Fibroblast of peridontal ligament (primary cell): ENCODE measurements at regions not wholly inside any gene's neighbourhood (a gene's known extent, or its start where the extent isn't known, plus 50 kb on each side); places are given as distances from the start of the nearest gene placed in this dataset.
"Not testable (repeated sequence)": the region's sequence is repeated elsewhere in the genome, so short reads cannot be mapped to it uniquely, and the experiment has no call there.

Source experiments
- DNase-seq: peaks from one replicate; pipeline ENCODE4 v3.0.0-alpha.2; 2010; ENCODE audit errors: extremely low read depth

DNA sequence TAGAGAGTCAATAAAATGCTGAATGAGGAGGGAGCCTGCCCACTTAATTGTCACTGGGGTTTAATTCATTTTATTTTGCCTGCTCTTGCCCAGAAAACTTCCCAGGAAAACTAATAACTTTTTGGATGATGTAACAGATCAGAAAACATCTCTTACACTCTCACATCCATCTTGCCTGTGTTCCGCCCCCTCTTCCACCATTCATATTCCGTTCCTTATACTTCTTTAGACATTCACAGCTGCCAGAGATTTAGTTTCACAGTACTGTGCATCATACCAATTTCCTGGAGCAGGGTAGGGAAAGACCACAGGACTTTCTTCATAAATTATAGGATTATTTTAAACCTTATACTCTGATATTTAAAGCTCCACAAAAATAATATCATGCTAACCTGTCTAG lies 776.1 kb upstream of the SOX11 start:
- DNase-seq = no peak

DNA sequence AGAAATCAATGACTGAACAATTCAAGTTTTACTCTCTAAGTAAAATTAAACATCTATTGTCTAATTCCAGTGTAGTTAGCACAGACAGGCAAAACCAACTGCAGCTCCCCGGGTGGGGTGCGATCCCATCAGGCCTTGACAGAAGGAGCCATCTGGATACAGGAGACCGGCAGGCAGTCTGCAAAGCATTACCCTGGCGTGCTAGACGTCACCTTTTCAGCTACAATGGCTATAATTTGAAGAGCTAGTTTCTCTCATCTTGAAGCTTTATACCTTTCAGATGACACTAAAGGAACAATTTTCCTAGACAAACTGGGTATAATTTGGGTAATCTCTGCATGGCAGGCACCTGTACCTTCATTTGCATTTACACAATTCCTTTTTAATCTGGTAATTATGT lies 761.5 kb upstream of the SOX11 start:
- DNase-seq = no peak

DNA sequence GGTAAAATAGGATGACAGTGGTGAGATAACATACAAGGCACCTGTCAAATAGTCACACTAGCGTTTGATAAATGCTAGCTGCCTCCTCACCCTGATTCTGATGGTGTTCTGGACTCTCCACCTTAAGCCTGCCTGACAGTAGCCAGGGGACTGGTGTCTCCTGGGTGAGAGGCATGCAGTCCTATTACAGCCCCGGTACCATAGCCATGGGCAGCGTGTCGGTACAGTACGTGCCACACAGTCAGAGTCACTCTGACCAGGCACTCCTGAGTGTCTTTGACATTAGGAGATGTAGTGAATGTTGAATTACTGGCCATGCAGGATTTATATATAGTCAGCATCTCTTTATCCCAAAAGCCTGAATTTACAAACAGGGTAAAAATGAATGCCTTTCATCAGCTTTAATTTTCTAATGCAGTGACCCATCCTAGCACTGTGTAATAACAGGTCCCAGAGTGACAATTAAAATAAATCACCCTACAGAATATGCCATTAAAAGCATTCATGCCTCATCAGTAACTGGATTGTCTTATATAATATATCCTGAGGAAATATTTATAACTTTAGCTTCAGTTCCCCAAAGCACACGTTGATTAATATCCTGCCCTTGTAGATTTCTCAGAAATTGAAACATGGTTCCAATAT lies 760.3 kb upstream of the SOX11 start:
- no peak for DNase-seq

DNA sequence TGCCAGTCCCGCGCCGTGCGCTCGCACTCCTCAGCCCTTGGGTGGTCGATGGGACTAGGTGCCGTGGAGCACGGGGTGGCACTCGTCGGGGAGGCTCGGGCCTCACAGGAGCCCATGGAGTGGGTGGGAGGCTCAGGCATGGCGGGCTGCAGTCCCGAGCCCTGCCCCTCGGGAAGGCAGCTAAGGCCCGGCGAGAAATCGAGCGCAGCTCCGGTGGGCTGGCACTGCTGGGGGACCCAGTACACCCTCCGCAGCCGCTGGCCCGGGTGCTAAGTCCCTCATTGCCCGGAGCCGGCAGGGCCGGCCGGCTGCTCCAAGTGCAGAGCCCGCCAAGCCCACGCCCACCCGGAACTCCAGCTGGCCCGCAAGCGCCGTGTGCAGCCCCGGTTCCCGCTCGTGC lies 756.9 kb upstream of the SOX11 start:
- DNase-seq = not testable (repeated sequence)

DNA sequence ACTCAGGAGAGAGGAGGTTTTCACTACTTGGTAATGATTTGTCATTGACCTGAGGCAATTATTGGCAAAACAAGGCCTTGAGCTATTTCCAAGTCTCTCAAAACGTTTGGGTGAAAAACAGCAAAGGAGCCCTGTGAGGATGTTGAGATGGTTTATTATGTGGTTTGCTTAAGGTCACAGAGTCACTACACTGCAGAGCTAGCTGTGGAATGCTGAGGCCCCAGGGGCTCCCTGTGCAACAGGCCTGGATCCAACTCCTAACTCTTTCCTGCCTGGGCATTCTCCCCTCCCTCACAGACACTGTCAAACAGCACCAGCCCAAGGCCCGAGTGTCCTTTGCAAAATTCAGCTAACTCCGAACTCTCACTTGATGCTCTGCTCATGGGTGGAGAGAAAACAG lies 754.6 kb upstream of the SOX11 start:
- no peak for DNase-seq

DNA sequence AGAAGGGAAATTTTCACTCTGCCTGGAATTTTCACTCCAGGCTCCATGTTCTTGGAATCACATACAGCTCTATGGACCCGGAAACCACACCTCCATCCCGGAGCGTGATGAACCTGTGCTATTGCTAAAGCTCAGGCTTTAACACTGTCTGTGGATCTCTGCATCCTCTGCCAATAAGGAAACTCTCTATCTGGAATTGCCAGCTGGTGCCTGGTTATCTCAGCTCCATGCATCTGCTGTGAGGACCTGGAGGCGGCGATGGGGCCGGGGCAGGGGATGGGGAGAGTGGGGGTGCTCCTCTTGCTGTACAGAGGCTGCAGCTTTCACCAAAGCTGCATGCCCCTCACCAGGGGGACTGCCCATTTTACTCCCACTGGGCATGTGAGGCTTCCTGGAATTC lies 754.0 kb upstream of the SOX11 start:
- no peak for DNase-seq

GRCh38 chr2:4942441-4942840 lies 749.7 kb upstream of the SOX11 start:
- no peak for DNase-seq

DNA sequence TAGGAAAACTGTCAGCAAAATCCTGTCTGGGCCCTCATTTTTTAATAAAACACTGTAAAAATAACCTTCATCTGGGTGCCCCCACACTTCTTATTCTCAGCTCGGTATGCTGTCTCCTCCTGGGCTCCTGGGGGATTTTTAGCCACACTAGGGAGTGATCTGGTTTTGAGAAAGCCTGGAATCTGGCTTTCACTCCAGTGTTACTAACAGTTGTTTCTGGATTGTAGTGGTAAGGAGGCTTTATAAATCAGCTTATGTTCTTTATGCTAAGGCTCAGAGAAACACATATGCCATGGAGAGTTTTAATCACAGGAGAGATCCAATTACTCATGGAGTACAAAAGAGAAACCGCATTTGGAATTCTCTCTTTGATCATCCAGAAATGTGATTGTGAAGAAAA lies 744.3 kb upstream of the SOX11 start:
- no peak for DNase-seq

GRCh38 chr2:4951368-4951767 lies 740.8 kb upstream of the SOX11 start:
- no peak for DNase-seq

GRCh38 chr2:4959219-4959618 lies 733.0 kb upstream of the SOX11 start:
- DNase-seq = no peak

DNA sequence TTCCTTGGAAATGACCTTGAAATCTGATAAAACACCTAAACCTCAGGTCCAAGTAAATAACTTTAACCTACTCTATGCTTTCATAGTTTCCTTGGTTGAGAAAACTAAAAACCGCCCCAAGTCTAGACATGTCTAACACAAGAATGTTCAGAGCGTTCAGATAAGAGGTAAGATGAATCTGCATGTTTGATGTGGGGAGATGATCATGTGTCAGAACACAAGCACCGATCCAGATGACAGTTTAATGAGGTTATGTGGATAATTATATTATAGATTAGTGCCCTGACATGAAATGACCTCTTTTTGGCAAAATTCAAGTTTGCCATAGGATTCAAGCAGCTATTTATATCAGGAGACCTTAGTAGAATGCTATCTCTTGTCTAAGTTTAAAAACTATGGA lies 729.8 kb upstream of the SOX11 start:
- DNase-seq = no peak

GRCh38 chr2:4963106-4963505 lies 729.1 kb upstream of the SOX11 start:
- DNase-seq = no peak

DNA sequence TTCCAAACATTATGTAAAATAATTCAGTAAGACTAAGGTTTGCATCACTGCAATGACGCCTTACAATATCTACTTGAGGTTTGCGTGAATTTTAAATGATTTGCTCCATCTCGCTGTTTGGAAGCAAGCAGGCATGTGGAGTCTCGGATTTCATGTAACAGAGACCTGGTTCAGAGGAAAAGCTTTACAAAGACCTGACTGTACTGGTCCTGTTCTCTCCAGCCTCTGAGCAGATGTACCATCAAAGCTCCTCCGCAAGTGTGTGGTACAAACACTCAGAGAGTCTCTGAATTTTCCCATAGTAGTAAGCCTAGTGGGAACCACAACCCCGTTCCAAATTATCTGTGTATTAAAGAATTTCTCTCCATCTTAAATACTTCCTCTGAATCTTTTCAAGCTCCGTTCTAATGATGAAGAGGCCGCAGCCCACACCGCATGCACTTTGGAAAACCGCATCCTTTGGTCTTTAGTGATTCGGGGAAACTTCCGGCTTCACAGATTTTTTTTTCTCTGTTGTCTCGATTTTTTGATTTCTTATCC lies 728.1 kb upstream of the SOX11 start:
- no peak for DNase-seq

GRCh38 chr2:4964579-4964978 lies 727.6 kb upstream of the SOX11 start:
- DNase-seq = no peak

GRCh38 chr2:4965556-4966320 lies 726.4 kb upstream of the SOX11 start:
- DNase-seq = no peak

- DNase-seq = no peak
Measured at GRCh38 chr2:4967206-4967605, 725.0 kb upstream of the SOX11 start.

DNA sequence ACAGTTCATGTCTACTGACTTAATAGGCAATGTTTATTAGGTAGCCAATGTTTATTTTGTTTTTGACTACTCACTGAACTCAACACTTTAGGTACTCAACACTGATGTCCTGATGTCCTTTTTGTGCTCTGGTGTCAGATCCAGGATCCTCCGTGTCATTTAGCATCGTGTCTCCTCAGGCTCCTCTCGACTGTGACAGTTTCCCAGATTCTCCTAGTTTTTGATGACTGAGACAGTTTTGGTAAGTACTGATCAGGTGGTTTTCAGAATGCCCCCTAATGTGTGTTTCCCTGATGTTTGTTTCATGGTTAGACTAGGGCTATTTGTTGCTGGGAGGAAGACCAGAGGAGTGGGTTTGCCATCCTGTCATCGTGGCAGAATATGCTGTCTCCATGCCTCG lies 719.7 kb upstream of the SOX11 start:
- no peak for DNase-seq

DNA sequence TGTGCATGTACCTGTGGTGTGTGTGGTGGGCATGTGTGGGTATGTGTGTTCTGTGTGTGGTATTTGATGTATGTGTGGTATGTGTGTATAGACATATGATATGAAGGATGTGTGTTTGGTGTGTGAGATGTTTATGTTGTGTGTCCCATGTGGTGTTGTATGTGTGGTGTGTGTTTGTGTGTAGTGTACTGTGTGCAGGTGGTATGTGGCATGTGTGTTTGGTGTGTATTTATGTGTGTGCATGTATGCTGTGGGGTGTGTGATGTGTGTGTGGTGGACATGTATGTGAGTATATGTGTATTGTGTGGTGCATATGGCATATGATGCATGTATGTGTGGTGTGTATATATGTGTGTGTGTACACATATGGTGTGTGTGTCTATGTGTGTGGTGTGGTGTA lies 718.8 kb upstream of the SOX11 start:
- DNase-seq = no peak

GRCh38 chr2:4973973-4974372 lies 718.2 kb upstream of the SOX11 start:
- no peak for DNase-seq

- no peak for DNase-seq
Measured at GRCh38 chr2:4976407-4976806, 715.8 kb upstream of the SOX11 start.

- DNase-seq = no peak
Measured at GRCh38 chr2:4979111-4979510, 713.1 kb upstream of the SOX11 start.

GRCh38 chr2:4980995-4981394 lies 711.2 kb upstream of the SOX11 start:
- DNase-seq = no peak

DNA sequence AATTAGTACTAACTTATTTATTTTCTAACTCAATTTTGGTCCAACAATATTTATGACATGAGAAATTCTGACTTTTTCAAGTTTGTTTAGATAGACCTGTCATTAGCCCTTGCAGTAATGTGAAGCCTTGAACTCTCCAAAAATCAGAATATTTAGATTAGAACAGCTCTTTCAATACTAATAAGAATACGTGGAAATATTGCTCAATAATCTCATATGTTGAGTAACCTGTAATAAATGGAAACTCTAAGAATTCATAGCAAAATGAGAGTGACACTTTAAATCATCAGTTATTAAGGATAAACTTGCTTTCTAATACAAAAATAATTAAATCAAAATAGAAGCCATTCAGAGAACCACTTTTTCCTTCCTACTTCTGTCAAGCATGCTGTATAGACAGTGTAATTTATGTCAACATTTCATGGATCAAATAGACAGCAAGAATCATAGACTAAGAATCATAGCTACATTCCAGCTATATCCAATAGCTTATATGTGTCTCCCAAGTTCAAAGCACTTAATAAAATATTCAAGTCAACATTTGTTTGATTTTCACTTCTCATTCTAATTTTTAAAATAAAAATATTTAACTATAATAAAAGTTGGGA lies 710.3 kb upstream of the SOX11 start:
- no peak for DNase-seq
